ENCODE measurements at regions not wholly inside any gene's neighbourhood (a gene's known extent, or its start where the extent isn't known, plus 50 kb on each side); places are given as distances from the start of the nearest gene placed in this dataset.

DNA sequence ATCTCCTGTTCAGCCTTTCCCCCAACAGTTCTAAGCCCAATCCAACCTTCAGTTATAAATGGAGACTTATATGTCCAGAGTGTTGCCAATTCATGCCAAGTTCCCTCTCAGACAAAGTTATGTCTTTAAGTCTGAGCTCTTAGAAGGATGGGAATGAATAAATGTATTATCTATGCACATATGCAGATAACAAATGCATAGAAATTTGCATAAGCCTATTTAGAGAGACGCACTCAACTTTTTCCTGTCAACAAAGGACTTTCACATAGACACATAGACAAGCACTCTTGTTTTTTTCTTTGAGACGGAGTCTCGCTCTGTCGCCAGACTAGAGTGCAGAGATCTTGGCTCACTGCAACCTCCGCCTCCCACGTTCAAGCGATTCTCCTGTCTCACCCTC is 95.1 kb downstream of the SOX9 start:
- WGBS: 90% methylated on average over 7 of the region's 7 CpGs
- H3K4me3 ChIP-seq (ENCODE audit: low read depth in 1 of 3, low read length in 3 of 3): no peak overlapping the region
- H3K27me3 ChIP-seq (ENCODE audit: control insufficient read depth in 4 of 4, insufficient read depth in 4 of 4, low read length in 3 of 4): peaks cover 0 to 8% (median 3%) of the 10 kb centered on the region in 4 donors
- no peaks in the 10 kb centered on the region for H3K4me1 ChIP-seq (ENCODE audit: control insufficient read depth in 4 of 4, insufficient read depth in 4 of 4, low read length in 3 of 4)
- no peak for TF ChIP-seq ATF3 (IDR thresholded peaks at IDR 0.05)
- TF ChIP-seq, protein P1, sequence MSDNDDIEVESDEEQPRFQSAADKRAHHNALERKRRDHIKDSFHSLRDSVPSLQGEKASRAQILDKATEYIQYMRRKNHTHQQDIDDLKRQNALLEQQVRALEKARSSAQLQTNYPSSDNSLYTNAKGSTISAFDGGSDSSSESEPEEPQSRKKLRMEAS (IDR thresholded peaks at IDR 0.05): no peak
- no peak for TF ChIP-seq YY1 (IDR thresholded peaks at IDR 0.05)
- no peak for TF ChIP-seq HNF4G (IDR thresholded peaks at IDR 0.05)
- no peak for TF ChIP-seq CTCF (IDR thresholded peaks at IDR 0.05; ENCODE audit: low read depth, low read length, missing input control)
- TF ChIP-seq FOXA2 (IDR thresholded peaks at IDR 0.05): no peak
- no peak for TF ChIP-seq RAD21 (IDR thresholded peaks at IDR 0.05)
- TF ChIP-seq REST (IDR thresholded peaks at IDR 0.05): no peak
- TF ChIP-seq JUND (IDR thresholded peaks at IDR 0.05): no peak
- TF ChIP-seq RXRA (IDR thresholded peaks at IDR 0.05): no peak
- no peak for TF ChIP-seq GABPA (IDR thresholded peaks at IDR 0.05 in 1 of 2, conservative IDR thresholded peaks at IDR 0.05 in 1 of 2)
- H3K36me3 ChIP-seq (ENCODE audit: control insufficient read depth in 4 of 4, insufficient read depth in 3 of 4, low read depth in 1 of 4, low read length in 3 of 4): no peaks in the 10 kb centered on the region
- no peak overlapping the region for H3K27ac ChIP-seq (ENCODE audit: low read depth in 1 of 2, low read length in 2 of 2)
- H3K9me3 ChIP-seq (ENCODE audit: control insufficient read depth in 4 of 4, low read length in 3 of 4): no peaks in the 10 kb centered on the region
- H3K9ac ChIP-seq (ENCODE audit: low read depth in 1 of 2, low read length in 2 of 2): no peak overlapping the region
- DNase-seq (ENCODE audit: low spot score): no peak

GRCh38 chr17:72219137-72219823 is 98.5 kb downstream of the SOX9 start:
- H3K36me3 ChIP-seq (ENCODE audit: control insufficient read depth in 4 of 4, insufficient read depth in 3 of 4, low read depth in 1 of 4, low read length in 3 of 4): no peaks in the 10 kb centered on the region
- no peak for TF ChIP-seq TAF1 (conservative IDR thresholded peaks at IDR 0.05)
- TF ChIP-seq, protein P2, sequence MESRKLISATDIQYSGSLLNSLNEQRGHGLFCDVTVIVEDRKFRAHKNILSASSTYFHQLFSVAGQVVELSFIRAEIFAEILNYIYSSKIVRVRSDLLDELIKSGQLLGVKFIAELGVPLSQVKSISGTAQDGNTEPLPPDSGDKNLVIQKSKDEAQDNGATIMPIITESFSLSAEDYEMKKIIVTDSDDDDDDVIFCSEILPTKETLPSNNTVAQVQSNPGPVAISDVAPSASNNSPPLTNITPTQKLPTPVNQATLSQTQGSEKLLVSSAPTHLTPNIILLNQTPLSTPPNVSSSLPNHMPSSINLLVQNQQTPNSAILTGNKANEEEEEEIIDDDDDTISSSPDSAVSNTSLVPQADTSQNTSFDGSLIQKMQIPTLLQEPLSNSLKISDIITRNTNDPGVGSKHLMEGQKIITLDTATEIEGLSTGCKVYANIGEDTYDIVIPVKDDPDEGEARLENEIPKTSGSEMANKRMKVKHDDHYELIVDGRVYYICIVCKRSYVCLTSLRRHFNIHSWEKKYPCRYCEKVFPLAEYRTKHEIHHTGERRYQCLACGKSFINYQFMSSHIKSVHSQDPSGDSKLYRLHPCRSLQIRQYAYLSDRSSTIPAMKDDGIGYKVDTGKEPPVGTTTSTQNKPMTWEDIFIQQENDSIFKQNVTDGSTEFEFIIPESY (IDR thresholded peaks at IDR 0.05): no peak
- no peak for TF ChIP-seq EGR1 (IDR thresholded peaks at IDR 0.05; ENCODE audit: low read depth in 2 of 2)
- no peak for TF ChIP-seq RAD21 (IDR thresholded peaks at IDR 0.05)
- TF ChIP-seq FOXA1 (IDR thresholded peaks at IDR 0.05): no peak
- no peak for TF ChIP-seq CTCF (IDR thresholded peaks at IDR 0.05; ENCODE audit: low read depth, low read length, missing input control)
- TF ChIP-seq YY1 (IDR thresholded peaks at IDR 0.05): no peak
- H3K4me3 ChIP-seq (ENCODE audit: low read depth in 1 of 3, low read length in 3 of 3): no peak overlapping the region
- H3K9ac ChIP-seq (ENCODE audit: low read depth in 1 of 2, low read length in 2 of 2): no peak overlapping the region
- no peak overlapping the region for H3K27ac ChIP-seq (ENCODE audit: low read depth in 1 of 2, low read length in 2 of 2)
- H3K9me3 ChIP-seq (ENCODE audit: control insufficient read depth in 4 of 4, low read length in 3 of 4): no peaks in the 10 kb centered on the region
- no peak for DNase-seq (ENCODE audit: low spot score)
- H3K4me1 ChIP-seq (ENCODE audit: control insufficient read depth in 4 of 4, insufficient read depth in 4 of 4, low read length in 3 of 4): no peaks in the 10 kb centered on the region
- H3K27me3 ChIP-seq (ENCODE audit: control insufficient read depth in 4 of 4, insufficient read depth in 4 of 4, low read length in 3 of 4): peaks cover under 1 to 11% (median 3%) of the 10 kb centered on the region in 4 donors
- WGBS: 8% methylated on average over 23 of the region's 23 CpGs

Data from liver (tissue), 8 donors.